Neural progenitor cell (in vitro differentiated cells): ENCODE measurements at regions not wholly inside any gene's neighbourhood (a gene's known extent, or its start where the extent isn't known, plus 50 kb on each side); places are given as distances from the start of the nearest gene placed in this dataset. TPM values are rescaled to one million over a fixed set of nuclear protein-coding genes. Genes with fewer than 3 reads are reported as not detected.

Experiments used
- DNase-seq: peaks from one replicate; pipeline ENCODE4 v3.0.0-alpha.2; 2016; ENCODE audit warnings: low spot score
- H2AFZ ChIP-seq: fragments of 200-600 bp; sonication (generic); replicated peaks from 2 replicates; pipeline ENCODE4 v1.6.1; 2016; ENCODE audit warnings: antibody characterized with exemption
- H3F3A ChIP-seq: fragments of 200-600 bp; sonication (generic); 2 replicates; pipeline ENCODE4 v1.6.1; 2016; ENCODE audit warnings: antibody characterized with exemption, low read depth
- H3K27ac ChIP-seq: fragments of 200-600 bp; sonication (generic); 2 replicates; pipeline ENCODE4 v1.5.1; 2016; ENCODE audit warnings: mild to moderate bottlenecking
- H3K27me3 ChIP-seq: fragments of 200-600 bp; sonication (generic); 2 replicates; pipeline ENCODE4 v1.6.1; 2016; ENCODE audit warnings: mild to moderate bottlenecking, moderate library complexity
- H3K36me3 ChIP-seq: fragments of 200-600 bp; sonication (generic); 2 replicates; pipeline ENCODE4 v1.5.1; 2016
- H3K4me1 ChIP-seq: fragments of 200-600 bp; sonication (generic); 2 replicates; pipeline ENCODE4 v1.6.1; 2016; ENCODE audit warnings: mixed run types
- H3K4me2 ChIP-seq: fragments of 200-600 bp; sonication (generic); 2 replicates; pipeline ENCODE4 v1.6.1; 2016
- H3K4me3 ChIP-seq: fragments of 200-600 bp; sonication (generic); 2 replicates; pipeline ENCODE4 v1.5.1; 2016
- H3K79me2 ChIP-seq: fragments of 200-600 bp; sonication (generic); 2 replicates; pipeline ENCODE4 v1.6.1; 2016; ENCODE audit warnings: low read depth
- H3K9ac ChIP-seq: fragments of 200-600 bp; sonication (generic); 2 replicates; pipeline ENCODE4 v1.6.1; 2016
- H3K9me3 ChIP-seq: fragments of 200-600 bp; sonication (generic); 2 replicates; pipeline ENCODE4 v1.5.1; 2016; ENCODE audit warnings: low read depth
- H4K20me1 ChIP-seq: fragments of 200-600 bp; sonication (generic); 2 replicates; pipeline ENCODE4 v1.6.1; 2016; ENCODE audit warnings: low read depth
- H3K27ac Mint-ChIP-seq: 3 replicates; pipeline ENCODE4 v1.8.0; 2021; ENCODE audit warnings: mixed read lengths
- H3K27me3 Mint-ChIP-seq: 2 replicates; pipeline ENCODE4 v1.8.0; 2022; ENCODE audit warnings: low read depth, mild to moderate bottlenecking, inconsistent platforms, moderate library complexity, mixed read lengths; ENCODE audit not compliant: insufficient read depth
- H3K36me3 Mint-ChIP-seq: 3 replicates; pipeline ENCODE4 v1.8.0; 2021; ENCODE audit warnings: mixed read lengths
- H3K4me1 Mint-ChIP-seq: 3 replicates; pipeline ENCODE4 v1.8.0; 2021; ENCODE audit warnings: mixed read lengths
- H3K4me3 Mint-ChIP-seq: 3 replicates; pipeline ENCODE4 v1.8.0; 2021; ENCODE audit warnings: mild to moderate bottlenecking, moderate library complexity, mixed read lengths
- H3K9me3 Mint-ChIP-seq: 3 replicates; pipeline ENCODE4 v1.8.0; 2020; ENCODE audit warnings: mixed read lengths
- EZH2 ChIP-seq: fragments of 200-600 bp; sonication (generic); IDR thresholded peaks from 2 replicates; pipeline ENCODE4 v1.6.1; 2017; ENCODE audit warnings: antibody characterized with exemption, mild to moderate bottlenecking, moderate library complexity
- EZH2phosphoT487 ChIP-seq: fragments of 200-600 bp; sonication (generic); IDR thresholded peaks from 2 replicates; pipeline ENCODE4 v1.6.1; 2017; ENCODE audit warnings: antibody characterized with exemption
- microRNA-seq: library from miRNA; unstranded; fragments of <30 nt; microRNA quantifications from one replicate; pipeline ENCODE4, GENCODE V29; 2016
- small RNA-seq: library from RNA; depleted of rRNA; stranded (forward); fragments of <200 nt; gene quantifications from one replicate; pipeline ENCODE3, GENCODE V24; 2015
- TF ChIP-seq, protein P1 (sequence below): fragments of 200-600 bp; sonication (generic); IDR thresholded peaks from 2 replicates; pipeline ENCODE4 v1.5.1; 2017; ENCODE audit warnings: antibody characterized with exemption, mild to moderate bottlenecking

DNA sequence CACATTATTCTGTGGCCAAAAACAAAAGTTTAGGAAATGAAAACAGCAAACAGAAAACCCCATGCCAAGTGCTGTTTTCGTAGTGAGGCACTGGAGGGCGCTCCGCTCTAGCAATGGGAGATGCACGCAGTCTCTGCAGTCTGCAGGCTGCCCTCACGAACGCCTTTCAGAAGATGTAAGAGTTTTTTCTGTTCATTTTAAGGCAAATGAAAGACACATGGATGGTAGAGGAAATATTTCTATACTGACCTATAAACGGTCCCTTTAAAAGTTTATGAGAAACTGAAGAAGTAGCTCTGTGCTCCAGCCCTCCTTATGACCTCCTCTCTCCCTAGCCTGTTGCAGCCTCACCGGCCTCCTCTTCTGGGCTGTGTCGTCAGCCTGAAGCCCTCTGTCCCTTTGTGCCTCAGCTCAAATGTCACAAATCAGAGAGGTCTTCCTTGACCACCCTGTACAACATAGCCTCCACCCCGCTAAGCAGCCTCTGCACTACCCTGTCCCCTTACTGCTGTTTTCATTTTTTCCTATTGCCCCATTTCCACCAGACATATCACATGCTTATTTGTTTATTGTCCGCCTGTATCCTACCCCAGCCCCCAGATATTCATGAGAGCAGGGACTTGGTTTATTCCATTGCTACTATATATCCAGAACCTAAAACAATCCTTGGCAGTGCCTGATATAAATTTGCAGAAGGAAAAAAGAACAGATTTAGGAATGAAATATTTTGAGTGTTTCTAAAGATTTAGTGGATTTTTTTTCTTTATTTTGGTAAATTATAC is 116.4 kb downstream of the TM9SF2 start:
- peak; percentile 83 for DNase-seq
- Histone ChIP-seq H3K27me3 (no peaks in the 10 kb centered on the region), H3K4me2 (peak overlapping the region; percentile 34), H2AFZ (peak overlapping the region; percentile 70), H3K9ac (no peak overlapping the region), H3K4me3 (no peak overlapping the region), H3K79me2 (peaks cover 3% of the 10 kb centered on the region), H3K36me3 (no peaks in the 10 kb centered on the region), H3K9me3 (no peaks in the 10 kb centered on the region), H3K4me1 (peaks cover 20% of the 10 kb centered on the region), H4K20me1 (no peaks in the 10 kb centered on the region), H3F3A (no peaks in the 10 kb centered on the region), H3K27ac (no peak overlapping the region)
- Mint-ChIP-seq H3K36me3 (no peaks in the 10 kb centered on the region), H3K27ac (peak overlapping the region; percentile 70), H3K4me3 (peak overlapping the region; percentile 66), H3K9me3 (peaks cover 2% of the 10 kb centered on the region), H3K4me1 (peaks cover 22% of the 10 kb centered on the region), H3K27me3 (peaks cover 2% of the 10 kb centered on the region)
- TF ChIP-seq EZH2 (no peak), EZH2phosphoT487 (no peak)
- TF ChIP-seq, protein P1, sequence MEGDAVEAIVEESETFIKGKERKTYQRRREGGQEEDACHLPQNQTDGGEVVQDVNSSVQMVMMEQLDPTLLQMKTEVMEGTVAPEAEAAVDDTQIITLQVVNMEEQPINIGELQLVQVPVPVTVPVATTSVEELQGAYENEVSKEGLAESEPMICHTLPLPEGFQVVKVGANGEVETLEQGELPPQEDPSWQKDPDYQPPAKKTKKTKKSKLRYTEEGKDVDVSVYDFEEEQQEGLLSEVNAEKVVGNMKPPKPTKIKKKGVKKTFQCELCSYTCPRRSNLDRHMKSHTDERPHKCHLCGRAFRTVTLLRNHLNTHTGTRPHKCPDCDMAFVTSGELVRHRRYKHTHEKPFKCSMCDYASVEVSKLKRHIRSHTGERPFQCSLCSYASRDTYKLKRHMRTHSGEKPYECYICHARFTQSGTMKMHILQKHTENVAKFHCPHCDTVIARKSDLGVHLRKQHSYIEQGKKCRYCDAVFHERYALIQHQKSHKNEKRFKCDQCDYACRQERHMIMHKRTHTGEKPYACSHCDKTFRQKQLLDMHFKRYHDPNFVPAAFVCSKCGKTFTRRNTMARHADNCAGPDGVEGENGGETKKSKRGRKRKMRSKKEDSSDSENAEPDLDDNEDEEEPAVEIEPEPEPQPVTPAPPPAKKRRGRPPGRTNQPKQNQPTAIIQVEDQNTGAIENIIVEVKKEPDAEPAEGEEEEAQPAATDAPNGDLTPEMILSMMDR = peak; percentile 91

DNA sequence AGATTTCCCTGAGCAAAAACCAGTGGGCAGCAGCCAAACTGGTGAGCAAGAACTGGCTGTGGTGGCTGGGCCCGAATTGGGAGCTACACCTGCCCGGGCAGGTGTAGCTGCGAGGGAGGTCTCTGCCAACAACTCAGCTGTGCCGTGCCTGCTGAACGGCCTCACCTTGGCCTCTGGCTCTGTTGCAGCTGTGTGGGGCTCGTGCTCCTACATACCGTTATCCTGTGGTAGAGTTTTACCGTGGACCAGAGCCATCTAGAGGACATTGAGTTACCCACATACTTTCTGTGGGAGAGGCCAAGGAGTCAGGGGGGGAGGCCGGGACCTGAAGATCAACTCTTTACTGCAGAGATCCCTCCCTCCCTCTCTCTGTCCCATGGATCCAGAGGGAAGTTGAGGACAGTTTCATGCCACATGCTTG is 113.2 kb downstream of the TM9SF2 start:
- H3K9me3 ChIP-seq = no peaks in the 10 kb centered on the region
- no peak overlapping the region for H3K4me3 ChIP-seq
- H3K79me2 ChIP-seq = peaks cover 3% of the 10 kb centered on the region
- peaks cover 4% of the 10 kb centered on the region for H3K9me3 Mint-ChIP-seq
- H3K27ac ChIP-seq = no peak overlapping the region
- H3K4me1 Mint-ChIP-seq = peaks cover 26% of the 10 kb centered on the region
- no peak for TF ChIP-seq EZH2
- TF ChIP-seq, protein P1 = peak; percentile 29
- H3K27ac Mint-ChIP-seq = no peak overlapping the region
- DNase-seq = no peak
- H3K27me3 ChIP-seq = no peaks in the 10 kb centered on the region
- no peak overlapping the region for H2AFZ ChIP-seq
- no peaks in the 10 kb centered on the region for H3K36me3 ChIP-seq
- H3K4me1 ChIP-seq = peaks cover 20% of the 10 kb centered on the region
- no peaks in the 10 kb centered on the region for H3K27me3 Mint-ChIP-seq
- no peak overlapping the region for H3K4me2 ChIP-seq
- H3K9ac ChIP-seq = no peak overlapping the region
- no peaks in the 10 kb centered on the region for H3K36me3 Mint-ChIP-seq
- H3F3A ChIP-seq = peaks cover 12% of the 10 kb centered on the region
- no peak overlapping the region for H3K4me3 Mint-ChIP-seq
- H4K20me1 ChIP-seq = no peaks in the 10 kb centered on the region

Small RNA genes lying in the stretch of these regions (microRNA-seq; reads per million reads assigned to microRNA genes)
- not detected for gene MIR4306

Small RNA genes lying in the stretch of these regions (small RNA-seq; reads per million reads assigned to genes)
- gene MIR4306 (not detected), gene RF00402 (not detected)
